Left kidney (tissue), 1 donor: ENCODE measurements at regions not wholly inside any gene's neighbourhood (a gene's known extent, or its start where the extent isn't known, plus 50 kb on each side); places are given as distances from the start of the nearest gene placed in this dataset.

ENCODE experiments used
- DNase-seq: peaks from one replicate; pipeline ENCODE4 v3.0.0-alpha.2; 2013

- DNase-seq = no peak
These were observed 102.0 kb downstream of the VPREB1 start for GRCh38 chr22:22346401-22347107.

DNA sequence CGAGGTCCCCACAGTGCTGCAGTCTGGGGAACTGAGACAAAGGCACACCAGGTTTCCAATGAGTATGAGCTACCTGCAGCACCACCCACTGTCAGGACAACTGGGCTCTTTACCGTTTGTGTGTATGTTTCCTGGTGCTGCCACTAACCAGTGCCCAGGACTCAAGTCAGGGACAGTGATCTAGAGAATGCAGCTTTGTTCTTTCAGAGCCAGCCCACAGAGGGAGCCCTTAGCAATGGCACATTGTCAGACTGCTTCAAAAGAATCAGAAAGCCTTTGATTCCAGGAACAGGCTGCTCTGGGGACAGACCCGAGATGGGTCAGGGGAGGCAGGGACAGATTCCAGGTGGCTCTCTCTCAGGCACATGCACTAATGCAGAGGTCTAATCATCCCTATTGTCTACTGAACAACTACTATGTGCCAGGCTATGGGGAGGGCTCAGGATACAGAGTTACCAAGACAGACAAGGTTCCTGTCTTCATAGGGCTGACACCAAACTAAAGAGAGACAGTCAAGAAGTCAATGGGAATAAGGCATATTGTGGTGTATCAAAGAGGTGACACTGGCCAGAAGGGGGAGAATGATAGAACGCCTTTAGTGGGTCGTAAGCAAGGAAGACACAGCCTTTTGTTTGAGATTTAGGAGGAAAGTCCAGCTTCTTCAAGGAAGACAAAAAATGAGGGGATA, 103.7 kb downstream of the VPREB1 start:
- no peak for DNase-seq

DNA sequence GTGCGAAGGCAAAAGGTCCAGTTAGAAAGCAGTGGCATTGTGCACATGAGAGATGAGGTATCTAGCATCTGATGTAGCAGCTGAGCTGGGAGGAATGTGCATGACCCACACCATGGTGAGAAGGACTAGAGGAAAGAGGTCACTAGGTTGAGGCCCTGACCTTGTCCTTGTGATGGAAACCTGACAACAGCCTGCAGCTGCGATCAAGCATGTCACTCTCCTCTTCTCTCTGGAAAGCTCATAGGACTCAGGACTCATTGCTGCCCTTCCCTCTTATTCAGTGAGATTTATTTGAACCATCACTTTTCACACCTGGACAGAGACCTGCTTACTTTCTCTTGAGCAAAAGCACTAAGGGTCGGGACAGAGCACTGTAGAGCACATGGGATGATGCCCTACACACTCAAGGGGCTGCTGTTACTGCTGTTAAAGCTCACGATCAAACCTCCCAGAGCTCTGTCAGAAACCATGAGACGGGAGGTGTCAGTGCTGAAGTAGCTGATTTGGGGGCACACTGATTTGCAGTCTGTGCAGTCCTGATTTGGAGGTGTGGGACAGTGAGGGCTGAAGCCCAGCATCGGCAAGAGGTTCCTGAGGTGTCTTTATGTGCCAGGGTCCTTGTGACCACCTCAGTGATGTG, 104.3 kb downstream of the VPREB1 start:
- DNase-seq = no peak

DNA sequence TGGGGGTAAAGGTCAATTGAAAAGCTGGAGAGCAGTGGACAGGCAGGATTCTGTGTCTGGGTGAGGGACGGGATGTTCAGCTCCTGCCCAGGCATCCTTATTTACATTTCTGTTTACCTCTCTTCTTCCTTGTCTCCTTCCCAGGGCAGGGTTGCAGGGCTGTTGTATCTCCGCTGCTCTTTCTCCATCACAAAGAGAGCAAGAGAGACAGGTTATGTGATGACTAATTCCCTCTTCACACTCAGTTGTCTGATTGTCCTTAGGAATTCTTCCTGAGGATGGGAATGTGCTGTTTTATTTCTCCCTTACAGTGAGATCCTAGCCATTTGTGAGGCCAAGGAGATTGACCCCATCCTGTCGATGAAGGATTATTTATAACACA, 104.9 kb downstream of the VPREB1 start:
- no peak for DNase-seq

GRCh38 chr22:22351366-22351765, 106.8 kb downstream of the VPREB1 start:
- no peak for DNase-seq

DNA sequence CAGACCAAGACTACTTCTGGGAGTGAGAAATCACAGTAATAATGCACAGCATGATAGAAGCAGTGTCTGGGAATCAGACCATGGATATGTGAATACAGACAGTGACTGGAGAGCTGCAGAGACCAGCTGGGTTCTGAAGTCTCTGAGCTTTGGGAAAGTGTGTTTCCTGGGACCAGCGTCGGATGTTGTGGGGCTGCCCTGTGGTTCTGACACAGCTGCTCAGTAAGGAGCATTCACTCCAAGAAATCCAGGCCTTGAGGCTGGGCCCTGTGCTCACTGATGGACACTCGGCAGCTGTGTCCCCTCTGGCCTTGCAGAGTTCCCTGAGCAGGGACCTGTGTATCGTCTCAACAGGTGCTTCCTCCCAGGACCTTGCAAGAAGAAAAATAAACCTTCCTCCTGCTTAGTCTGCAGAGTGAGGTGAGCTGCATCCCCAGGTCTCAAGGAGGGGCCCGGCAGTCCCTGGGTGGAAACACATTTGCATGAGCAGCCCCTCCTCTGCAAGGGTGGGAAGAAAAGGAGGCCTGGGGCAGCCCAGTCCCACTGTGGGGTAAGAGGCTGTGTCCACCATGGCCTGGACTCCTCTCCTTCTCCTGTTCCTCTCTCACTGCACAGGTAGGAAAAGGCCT, 107.9 kb downstream of the VPREB1 start:
- DNase-seq = no peak

- no peak for DNase-seq
These were observed 110.7 kb downstream of the VPREB1 start for GRCh38 chr22:22355096-22355834.

DNA sequence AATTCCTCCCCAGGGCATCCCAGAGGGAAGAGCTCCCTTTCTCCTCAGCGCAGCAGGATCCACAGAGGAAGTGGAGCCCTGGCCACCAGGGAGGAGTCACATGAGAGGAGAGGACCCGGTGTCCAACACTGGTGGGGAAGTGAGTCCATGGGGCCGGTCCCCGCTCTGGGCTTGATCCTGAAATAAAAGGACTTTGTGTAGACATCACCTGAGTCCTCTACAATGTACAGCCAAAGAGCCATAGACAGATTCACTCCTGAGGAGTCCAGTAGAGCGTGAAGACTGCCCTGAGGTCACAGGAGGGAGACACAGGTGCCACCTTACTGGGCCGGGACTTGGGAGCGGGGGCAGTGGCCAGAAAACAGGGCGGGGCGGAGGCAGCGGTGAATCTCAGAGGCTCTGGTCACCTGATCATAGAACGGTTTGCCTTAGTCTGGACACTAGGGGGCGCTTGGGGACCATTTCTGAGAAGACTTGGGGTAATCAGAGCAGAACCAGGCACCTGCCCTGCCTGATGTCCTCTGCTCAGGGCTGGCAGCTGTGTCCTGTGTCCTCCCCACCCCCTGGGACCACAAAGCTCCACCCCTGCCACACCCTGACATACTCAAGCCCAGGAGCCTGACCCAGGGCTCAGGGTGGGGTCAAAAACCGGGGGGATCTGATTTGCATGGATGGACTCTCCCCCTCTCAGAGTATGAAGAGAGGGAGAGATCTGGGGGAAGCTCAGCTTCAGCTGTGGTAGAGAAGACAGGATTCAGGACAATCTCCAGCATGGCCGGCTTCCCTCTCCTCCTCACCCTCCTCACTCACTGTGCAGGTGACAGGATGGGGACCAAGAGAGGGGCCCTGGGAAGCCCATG, 112.7 kb downstream of the VPREB1 start:
- DNase-seq = peak; percentile 81

- no peak for DNase-seq
These were observed 113.6 kb downstream of the VPREB1 start for GRCh38 chr22:22358152-22358551.

DNA sequence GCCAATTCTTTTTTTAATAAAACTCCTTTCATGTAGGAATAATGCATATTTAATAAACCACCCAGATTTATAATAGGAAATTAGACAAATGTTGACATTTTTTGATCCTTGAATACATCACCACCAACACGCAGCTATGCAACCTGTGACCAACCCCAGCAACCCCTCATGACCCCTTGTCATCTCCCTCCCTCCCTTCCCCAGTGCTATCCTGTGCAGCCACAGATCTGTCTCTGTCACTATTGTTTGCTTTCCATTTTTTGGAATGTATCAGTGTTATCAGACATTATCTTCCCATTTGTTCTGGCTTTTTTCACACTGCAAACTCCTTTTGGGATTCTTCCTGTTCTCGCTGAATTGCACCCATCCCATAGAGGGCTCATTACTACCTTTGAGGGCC, 114.1 kb downstream of the VPREB1 start:
- DNase-seq = no peak

- no peak for DNase-seq
These were observed 114.9 kb downstream of the VPREB1 start for GRCh38 chr22:22359465-22359864.

- DNase-seq = no peak
These were observed 115.4 kb downstream of the VPREB1 start for GRCh38 chr22:22360014-22360413.

DNA sequence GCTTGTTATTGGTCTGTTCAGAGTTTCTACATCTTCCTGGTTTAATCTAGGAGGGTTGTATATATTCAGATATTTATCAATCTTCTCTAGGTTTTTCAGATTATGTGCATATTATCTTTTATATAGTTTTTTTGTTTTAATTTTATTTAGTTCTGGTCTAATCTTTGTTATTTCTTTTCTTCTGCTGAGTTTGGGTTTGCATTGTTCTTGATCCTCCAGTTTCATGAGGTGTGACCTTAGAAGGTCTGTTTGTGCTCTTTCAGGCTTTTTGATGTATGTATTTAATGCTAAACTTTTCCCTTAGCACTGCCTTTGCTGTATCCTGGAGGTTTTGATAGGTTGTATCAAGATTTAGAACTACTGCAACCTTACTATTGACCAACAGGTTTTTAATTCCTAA, 117.7 kb downstream of the VPREB1 start:
- no peak for DNase-seq

- no peak for DNase-seq
These were observed 118.3 kb downstream of the VPREB1 start for GRCh38 chr22:22362936-22363335.

- no peak for DNase-seq
These were observed 119.6 kb downstream of the VPREB1 start for GRCh38 chr22:22364207-22364606.

DNA sequence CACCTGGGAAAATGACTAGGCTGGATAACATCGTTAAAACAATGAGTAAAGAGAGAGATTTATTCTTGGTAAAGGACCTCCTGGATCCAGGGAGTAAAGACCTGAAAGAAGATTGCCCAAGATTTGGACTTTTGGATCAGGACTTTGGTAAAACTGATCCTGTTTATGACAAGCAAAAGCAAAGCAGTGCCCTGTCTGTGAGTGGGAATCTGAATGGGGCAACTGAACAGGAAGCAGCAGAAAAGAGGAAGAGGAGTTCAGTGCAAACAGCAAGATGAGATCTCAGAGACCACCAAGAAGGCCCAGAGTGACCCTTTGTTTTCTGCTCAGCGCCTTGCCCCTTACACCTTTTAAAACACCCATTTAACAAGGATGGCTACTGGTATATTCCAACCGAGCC, 122.0 kb downstream of the VPREB1 start:
- no peak for DNase-seq

- DNase-seq = no peak
These were observed 123.9 kb downstream of the VPREB1 start for GRCh38 chr22:22368516-22368915.

- peak; percentile 37 for DNase-seq
These were observed 124.8 kb downstream of the VPREB1 start for GRCh38 chr22:22369219-22369963.

- DNase-seq = no peak
These were observed 125.3 kb downstream of the VPREB1 start for GRCh38 chr22:22369964-22370270.

- DNase-seq = no peak
These were observed 126.5 kb downstream of the VPREB1 start for GRCh38 chr22:22371031-22371541.

DNA sequence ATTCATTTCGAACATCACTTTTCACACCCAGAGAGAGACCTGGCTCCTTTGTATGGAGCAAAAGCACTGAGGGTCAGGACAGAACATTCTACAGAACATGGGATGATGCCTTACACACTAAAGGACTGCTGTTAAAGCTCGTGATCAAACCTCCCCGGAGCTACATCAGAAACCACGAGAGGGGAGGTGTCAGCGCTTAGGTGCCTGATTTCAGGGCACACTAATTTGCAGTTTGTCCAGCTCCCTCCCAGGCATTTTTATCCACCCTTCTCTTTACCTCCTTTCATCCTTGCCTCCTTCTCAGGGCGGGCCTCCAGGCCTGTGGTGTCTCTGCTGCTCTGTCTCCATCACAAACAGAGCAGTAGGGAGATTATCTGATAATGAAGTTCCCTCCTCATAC, 127.5 kb downstream of the VPREB1 start:
- DNase-seq = no peak
